Esophagus muscularis mucosa (tissue), 4 donors: ENCODE measurements at regions not wholly inside any gene's neighbourhood (a gene's known extent, or its start where the extent isn't known, plus 50 kb on each side); places are given as distances from the start of the nearest gene placed in this dataset.

Experiments
- DNase-seq: peaks from one replicate; pipeline ENCODE4 v3.0.0-alpha.2; 2017; ENCODE audit errors: extremely low spot score
- H3K27ac ChIP-seq, 4 donors: fragments of 200-600 bp; sonication (generic); replicated peaks in 1 of 4; 1 replicate in 3 of 4; 2 replicates in 1 of 4; pipeline ENCODE4 v1.5.1; 2016 to 2019; ENCODE audit warnings: mild to moderate bottlenecking in 1 of 4
- H3K27me3 ChIP-seq, 4 donors: fragments of 200-600 bp; sonication (generic); one replicate each; pipeline versions ENCODE4 v1.5.1 to v1.6.0; 2016 to 2019
- H3K36me3 ChIP-seq, 4 donors: fragments of 200-600 bp; sonication (generic); one replicate each; pipeline ENCODE4 v1.5.1; 2016 to 2019
- H3K4me1 ChIP-seq, 4 donors: fragments of 200-600 bp; sonication (generic); one replicate each; pipeline ENCODE4 v1.5.1; 2016 to 2019
- H3K4me3 ChIP-seq, 4 donors: fragments of 200-600 bp; sonication (generic); 1 replicate in 2 of 4; 2 replicates in 2 of 4; pipeline ENCODE4 v1.5.1; 2016 to 2019; ENCODE audit warnings: mild to moderate bottlenecking in 4 of 4, moderate library complexity in 1 of 4
- H3K9me3 ChIP-seq, 4 donors: fragments of 200-600 bp; sonication (generic); 1 replicate in 3 of 4; 2 replicates in 1 of 4; pipeline ENCODE4 v1.5.1; 2016 to 2019
- CTCF ChIP-seq, 3 experiments: fragments of 200-600 bp in 2 of 3; fragments of 450-650 bp in 1 of 3; sonication (generic) in 2 of 3; IDR thresholded peaks; one replicate each; pipeline ENCODE4 v1.5.1; 2017 to 2019; ENCODE audit warnings: antibody characterized with exemption in 3 of 3, mild to moderate bottlenecking in 2 of 3, moderate library complexity in 1 of 3
- EP300 ChIP-seq: sonication (generic); formaldehyde crosslinking; IDR thresholded peaks from one replicate; pipeline ENCODE4 v1.6.1; 2017; ENCODE audit warnings: antibody characterized with exemption
- POLR2A ChIP-seq: fragments of 450-650 bp; IDR thresholded peaks from one replicate; pipeline ENCODE4 v1.6.1; 2017; ENCODE audit warnings: antibody characterized with exemption, moderate library complexity, mild to moderate bottlenecking, low read depth
- POLR2AphosphoS5 ChIP-seq, 2 donors: sonication (generic); formaldehyde crosslinking; IDR thresholded peaks; one replicate each; pipeline ENCODE4 v1.6.1; 2017; ENCODE audit warnings: antibody characterized with exemption in 2 of 2
- WGBS: methylation state at CpG from one replicate; pipeline ENCODE4 v1.1.5; 2018; 5-methylcytosine and 5-hydroxymethylcytosine counted together
- intact Hi-C: fragments of 100-400 bp; cut with DNase I; formaldehyde crosslinking; loops from one replicate; pipeline ENCODE4 v1.15.1; 2023

DNA sequence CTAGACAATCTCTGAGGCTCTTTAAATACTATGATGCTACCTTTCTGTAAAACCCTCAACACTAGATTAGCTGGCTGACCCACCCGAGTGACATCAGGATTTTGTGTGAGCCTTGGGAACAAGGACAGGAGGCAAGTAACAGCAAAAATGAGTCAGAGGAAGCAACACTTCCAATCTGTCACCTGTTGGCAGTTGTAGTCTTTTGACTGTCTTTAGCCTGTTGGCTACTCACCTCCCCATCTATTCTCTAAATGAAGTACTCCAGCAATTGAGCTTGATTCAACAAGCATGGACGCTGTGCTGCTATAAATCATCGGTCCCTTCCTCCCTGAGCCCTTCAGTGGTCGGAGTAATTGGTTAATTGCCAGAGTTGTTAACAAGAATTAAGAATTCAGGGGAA, 898.7 kb downstream of the BCL11A start:
- H3K9me3 ChIP-seq, result no peaks in the 10 kb centered on the region
- H3K4me3 ChIP-seq, result no peak overlapping the region
- no peaks in the 10 kb centered on the region for H3K36me3 ChIP-seq
- H3K4me1 ChIP-seq, result no peaks in the 10 kb centered on the region
- TF ChIP-seq EP300 (no peak), POLR2AphosphoS5 (IDR thresholded peaks at IDR 0.05) (no peak), POLR2A (no peak), CTCF (IDR thresholded peaks at IDR 0.05) (no peak)
- H3K27me3 ChIP-seq, result no peaks in the 10 kb centered on the region
- intact Hi-C loops, result no loop called here
- H3K27ac ChIP-seq, result no peak overlapping the region
- 70% methylated on average over 4 of the region's 4 CpGs for WGBS
- DNase-seq, result no peak

DNA sequence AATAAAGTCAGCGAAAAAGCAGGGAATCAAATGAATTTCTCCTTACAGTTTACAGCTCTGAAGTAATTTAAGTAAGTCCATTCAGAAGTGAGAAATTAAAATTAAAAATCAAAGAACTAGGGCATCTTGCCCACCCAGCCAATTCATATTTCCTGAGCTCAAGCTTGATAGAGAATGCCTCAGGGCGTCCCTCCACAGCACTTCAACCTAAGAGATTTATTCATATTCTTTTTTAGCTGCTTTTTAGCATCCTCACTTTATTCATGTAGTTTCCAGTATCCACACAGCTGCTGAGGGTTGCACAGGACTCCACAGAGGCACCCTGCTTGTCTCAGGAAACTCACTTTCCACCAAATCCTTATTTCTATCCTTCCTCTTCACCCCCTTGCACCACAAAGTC, 900.3 kb downstream of the BCL11A start:
- DNase-seq, result no peak
- WGBS, result 79% methylated on average over 2 of the region's 2 CpGs

GRCh38 chr2:59630789-59631188, 922.7 kb downstream of the BCL11A start:
- no peaks in the 10 kb centered on the region for H3K9me3 ChIP-seq
- H3K4me1 ChIP-seq, result no peaks in the 10 kb centered on the region
- H3K27me3 ChIP-seq, result no peaks in the 10 kb centered on the region
- intact Hi-C loops, result no loop called here
- no peak overlapping the region for H3K27ac ChIP-seq
- WGBS, result 64% methylated on average over 1 of the region's 1 CpG
- no peak for DNase-seq
- no peaks in the 10 kb centered on the region for H3K36me3 ChIP-seq
- TF ChIP-seq POLR2AphosphoS5 (IDR thresholded peaks at IDR 0.05) (no peak), CTCF (IDR thresholded peaks at IDR 0.05) (no peak), POLR2A (no peak), EP300 (no peak)
- no peak overlapping the region for H3K4me3 ChIP-seq

More for the DNA sequence above, 900.3 kb downstream of the BCL11A start:
- Histone ChIP-seq H3K4me1 (no peaks in the 10 kb centered on the region), H3K36me3 (no peaks in the 10 kb centered on the region), H3K4me3 (no peak overlapping the region), H3K27me3 (no peaks in the 10 kb centered on the region), H3K27ac (no peak overlapping the region), H3K9me3 (no peaks in the 10 kb centered on the region)
- TF ChIP-seq CTCF (IDR thresholded peaks at IDR 0.05), result no peak
- TF ChIP-seq POLR2AphosphoS5 (IDR thresholded peaks at IDR 0.05), result no peak
- TF ChIP-seq POLR2A, result no peak
- TF ChIP-seq EP300, result no peak
- intact Hi-C loops, result no loop called here

DNA sequence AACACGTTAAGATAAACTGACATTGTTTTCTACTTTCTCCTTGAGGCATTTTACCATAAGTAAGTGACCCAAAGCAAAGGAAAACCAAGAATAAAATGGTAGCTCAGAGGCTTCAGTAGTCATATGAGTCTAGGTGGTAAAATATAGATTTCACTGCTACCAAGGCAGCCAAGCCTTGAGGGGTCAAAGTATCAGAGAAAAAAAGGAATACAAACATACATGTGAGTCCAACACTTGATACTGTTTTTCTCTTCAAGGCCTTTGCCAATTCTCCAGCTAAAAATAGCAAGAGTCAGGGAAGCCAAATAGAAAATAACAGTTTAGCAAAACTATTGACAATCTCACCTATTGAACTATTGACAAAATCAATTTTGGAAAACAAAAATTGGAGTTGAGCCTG, 925.9 kb downstream of the BCL11A start:
- H3K4me3 ChIP-seq, result no peak overlapping the region
- H3K4me1 ChIP-seq, result no peaks in the 10 kb centered on the region
- no peak for TF ChIP-seq CTCF (IDR thresholded peaks at IDR 0.05)
- TF ChIP-seq POLR2AphosphoS5 (IDR thresholded peaks at IDR 0.05), result no peak
- no peak for TF ChIP-seq POLR2A
- intact Hi-C loops, result no loop called here
- no peak for DNase-seq
- 87% methylated on average over 1 of the region's 1 CpG for WGBS
- no peak overlapping the region for H3K27ac ChIP-seq
- no peaks in the 10 kb centered on the region for H3K36me3 ChIP-seq
- H3K9me3 ChIP-seq, result no peaks in the 10 kb centered on the region
- no peaks in the 10 kb centered on the region for H3K27me3 ChIP-seq

- Histone ChIP-seq H3K36me3 (no peaks in the 10 kb centered on the region), H3K9me3 (peaks cover 0 to 3% (median under 1%) of the 10 kb centered on the region in 4 donors), H3K4me3 (no peak overlapping the region), H3K27ac (no peak overlapping the region), H3K4me1 (no peaks in the 10 kb centered on the region), H3K27me3 (no peaks in the 10 kb centered on the region)
- no peak for TF ChIP-seq POLR2AphosphoS5 (IDR thresholded peaks at IDR 0.05)
- TF ChIP-seq POLR2A, result no peak
- no peak for TF ChIP-seq EP300
- no peak for TF ChIP-seq CTCF (IDR thresholded peaks at IDR 0.05)
- intact Hi-C loops, result no loop called here
- DNase-seq, result no peak
These were observed 930.7 kb downstream of the BCL11A start for GRCh38 chr2:59622599-59623308.
